ENCODE measurements at regions not wholly inside any gene's neighbourhood (a gene's known extent, or its start where the extent isn't known, plus 50 kb on each side); places are given as distances from the start of the nearest gene placed in this dataset.

DNA sequence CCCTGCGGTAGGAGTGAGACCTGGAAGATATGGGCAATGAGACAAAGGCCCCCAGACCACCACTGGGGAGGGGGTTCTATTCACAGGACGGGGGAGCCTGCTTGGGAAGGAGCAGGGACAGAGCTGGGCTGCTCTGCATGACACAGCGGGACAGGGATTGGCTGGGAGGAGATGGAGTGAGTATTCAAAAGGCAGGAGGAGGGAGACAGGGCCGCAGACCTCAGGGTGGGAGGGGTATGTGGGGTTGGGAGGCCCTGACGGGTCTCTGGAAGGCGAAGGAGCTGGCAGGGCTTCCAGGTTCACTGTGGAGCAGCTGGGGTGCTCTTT, 60.8 kb upstream of the RPS6KA2 start:
- no peak for FAIRE-seq

DNA sequence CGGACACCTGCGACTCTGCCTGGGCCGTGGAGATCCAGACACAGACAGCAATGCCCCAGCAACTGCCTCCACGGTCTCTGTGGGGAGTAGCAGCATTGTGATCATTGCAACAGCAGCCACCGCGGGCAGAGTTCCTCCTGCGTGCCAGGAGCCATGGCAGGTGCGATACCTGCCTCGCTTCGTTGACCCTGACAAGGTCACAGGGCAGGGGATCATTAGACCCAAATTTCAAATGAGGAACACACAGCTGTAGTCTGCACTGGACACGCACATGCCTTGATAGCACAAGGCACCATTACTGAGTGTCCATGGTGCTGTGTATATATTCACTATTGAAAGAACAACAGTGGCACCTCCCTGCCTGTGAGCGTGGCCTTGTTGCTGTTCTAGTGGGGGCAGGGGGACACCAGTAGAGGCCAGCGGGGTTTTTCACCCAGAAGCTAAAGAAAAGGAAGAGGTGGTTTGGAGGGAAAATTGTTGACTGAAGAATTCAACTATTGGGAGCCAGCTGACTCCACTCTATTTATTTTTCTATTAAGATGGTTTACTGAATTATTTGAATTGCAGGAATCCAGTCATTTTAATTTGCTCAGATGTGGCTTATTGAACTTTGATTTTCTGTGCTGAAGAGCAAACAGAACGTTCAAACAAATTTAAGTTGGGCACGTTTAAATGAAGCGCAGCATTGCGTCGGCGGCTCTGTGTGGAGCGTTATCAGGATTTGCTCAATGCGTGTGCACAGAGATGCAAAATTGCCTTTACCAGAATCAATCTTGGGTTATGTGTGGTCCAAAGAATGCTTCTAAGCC, 60.2 kb upstream of the RPS6KA2 start:
- FAIRE-seq, result no peak

- no peak for FAIRE-seq
Measured at GRCh38 chr6:166686317-166686716, 59.3 kb upstream of the RPS6KA2 start.

GRCh38 chr6:166684866-166685265, 57.8 kb upstream of the RPS6KA2 start:
- no peak for FAIRE-seq

DNA sequence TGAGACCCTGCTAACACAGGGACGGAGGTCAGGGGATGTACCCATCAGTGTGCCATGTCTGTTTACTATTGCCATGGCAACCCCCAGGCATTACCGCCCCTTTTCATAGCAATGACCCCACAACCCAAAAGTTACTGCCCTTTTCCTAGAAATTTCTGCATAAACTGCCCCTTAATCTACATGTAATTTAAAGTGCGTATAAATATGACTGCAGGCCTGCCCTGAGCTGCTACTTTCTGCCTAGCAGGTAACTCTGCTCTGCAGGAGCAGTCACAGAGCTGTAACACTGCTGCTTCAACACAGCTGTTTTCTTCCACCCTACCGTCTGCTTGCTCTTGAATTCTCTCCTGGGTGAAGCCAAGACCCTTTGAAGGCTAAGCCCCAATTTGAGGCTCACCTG, 57.1 kb upstream of the RPS6KA2 start:
- FAIRE-seq, result no peak

GRCh38 chr6:166683477-166683876, 56.4 kb upstream of the RPS6KA2 start:
- no peak for FAIRE-seq

DNA sequence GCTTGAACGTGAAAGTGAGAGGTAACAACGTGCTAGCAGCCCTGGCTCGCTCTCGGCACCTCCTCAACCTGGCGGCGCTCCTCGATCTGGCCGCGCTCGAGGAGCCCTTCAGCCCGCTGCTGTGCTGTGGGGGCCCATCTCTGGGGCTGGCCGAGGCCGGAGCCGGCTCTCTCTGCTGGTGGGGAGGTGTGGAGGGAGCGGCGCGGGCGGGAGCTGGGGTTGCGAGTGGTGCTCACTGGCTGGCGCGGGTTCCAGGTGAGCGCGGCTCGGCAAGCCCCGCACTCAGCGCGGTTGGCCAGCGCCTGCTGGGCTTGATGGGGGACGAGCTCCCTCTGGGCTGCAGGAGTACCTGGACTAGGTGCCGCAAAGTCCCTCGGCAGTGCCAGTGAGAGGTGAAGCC, 52.5 kb upstream of the RPS6KA2 start:
- FAIRE-seq, result no peak

DNA sequence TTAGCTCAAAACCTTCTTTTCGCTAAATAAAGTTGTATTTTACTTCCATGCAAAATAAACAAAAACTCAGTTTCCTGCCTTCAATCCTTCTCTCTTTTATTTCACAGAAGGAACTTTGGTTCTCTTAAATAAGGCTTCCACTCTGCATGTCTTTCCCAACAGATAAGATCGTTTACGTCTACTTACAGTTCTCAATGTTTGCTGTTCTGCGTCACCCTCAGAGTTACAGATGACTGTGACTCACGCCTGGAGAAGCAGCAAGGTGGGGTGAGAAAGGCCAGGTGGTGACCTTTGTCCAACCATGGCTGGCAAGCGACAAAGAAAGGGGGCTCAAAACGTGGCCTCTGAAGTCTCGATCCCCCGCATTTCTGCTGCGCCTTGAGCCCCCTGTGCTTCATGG, 51.4 kb upstream of the RPS6KA2 start:
- FAIRE-seq, result no peak

GRCh38 chr6:166677941-166678340, 50.9 kb upstream of the RPS6KA2 start:
- FAIRE-seq, result no peak
